Stimulated activated CD4-positive, alpha-beta T cell treated with anti-CD3 and anti-CD28 coated beads, Interleukin-1b, Interleukin-23, amount 100 ng/mL, for 48 hours (primary cell): ENCODE measurements at regions not wholly inside any gene's neighbourhood (a gene's known extent, or its start where the extent isn't known, plus 50 kb on each side); places are given as distances from the start of the nearest gene placed in this dataset.

ENCODE experiments used
- DNase-seq: peaks from one replicate; pipeline ENCODE4 v3.0.0-alpha.2; 2020

DNA sequence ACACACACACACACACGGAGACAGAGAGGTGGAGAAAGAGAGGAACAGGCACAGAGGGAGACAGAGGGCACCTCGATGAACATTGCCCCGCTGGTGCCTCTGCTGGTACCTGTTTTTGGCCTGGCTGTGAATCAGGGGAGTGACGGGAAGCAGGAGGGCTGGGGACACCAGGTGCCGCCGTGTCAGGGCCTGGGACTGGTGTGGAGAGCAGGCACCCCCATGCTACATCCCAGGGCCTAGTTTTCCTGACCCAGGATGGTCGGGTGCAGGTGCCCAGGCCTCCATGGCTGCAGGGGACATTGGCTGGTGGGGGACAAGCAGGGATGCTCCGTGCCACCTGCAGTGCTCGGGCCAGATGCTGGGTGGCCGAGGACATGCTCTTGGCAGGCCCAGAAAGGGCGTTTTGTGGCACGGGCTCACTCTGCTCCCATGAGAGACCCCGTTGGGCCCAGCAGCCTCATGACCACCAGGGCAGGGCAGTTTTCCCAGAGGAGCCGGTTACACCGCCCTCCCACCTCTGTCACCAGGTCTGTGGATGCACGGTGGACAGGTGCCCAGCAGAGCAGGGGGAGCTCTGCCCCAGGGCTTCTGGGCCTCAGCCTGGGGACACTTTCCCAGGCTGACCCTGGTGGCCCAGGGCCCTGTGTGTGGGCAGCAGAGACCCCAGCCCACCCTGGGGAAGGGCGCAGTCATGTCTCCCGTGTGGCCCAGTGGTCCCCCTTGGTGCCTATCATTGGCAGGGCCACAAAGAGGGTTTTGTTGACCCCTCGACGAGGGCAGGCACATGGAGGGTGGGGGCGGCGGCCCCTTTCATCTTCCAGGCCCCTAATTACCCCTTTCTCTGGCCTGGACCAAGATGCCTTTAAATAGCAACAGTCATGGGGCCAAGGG lies 207.5 kb upstream of the RTL1 start:
- DNase-seq = no peak

DNA sequence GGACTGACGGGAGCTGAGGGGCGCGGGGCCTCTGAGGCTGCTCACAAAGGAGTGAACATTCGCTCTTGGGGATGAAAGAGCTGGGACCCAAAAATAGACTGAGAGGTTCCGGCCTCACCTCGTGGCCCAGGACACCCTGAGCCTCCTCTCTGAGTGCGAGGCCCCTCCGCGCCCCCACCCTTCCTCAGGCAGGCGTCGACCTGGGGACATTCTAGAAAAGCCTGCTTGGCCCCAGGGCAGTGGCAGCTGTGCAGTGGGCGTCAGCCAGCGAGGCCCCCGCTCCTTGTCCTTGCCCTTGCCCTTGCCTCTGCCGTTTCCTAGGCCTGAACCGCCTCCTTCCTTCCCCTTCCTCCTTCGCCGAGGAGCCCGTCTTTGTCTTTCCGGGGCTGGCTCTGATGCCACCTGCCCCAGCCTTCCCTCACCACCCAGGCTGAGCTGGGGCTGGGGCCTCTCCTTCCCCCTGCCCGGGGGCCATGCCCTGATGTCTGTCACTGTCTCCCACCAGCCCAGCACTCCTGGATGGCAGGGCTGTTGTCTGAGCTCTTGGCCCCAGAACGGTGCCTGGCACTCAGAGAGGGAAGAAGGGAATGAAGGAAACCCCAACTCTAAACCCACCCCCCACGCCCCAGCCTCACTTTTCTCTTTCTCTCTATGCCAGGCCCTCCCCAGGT lies 208.2 kb upstream of the RTL1 start:
- DNase-seq = no peak

DNA sequence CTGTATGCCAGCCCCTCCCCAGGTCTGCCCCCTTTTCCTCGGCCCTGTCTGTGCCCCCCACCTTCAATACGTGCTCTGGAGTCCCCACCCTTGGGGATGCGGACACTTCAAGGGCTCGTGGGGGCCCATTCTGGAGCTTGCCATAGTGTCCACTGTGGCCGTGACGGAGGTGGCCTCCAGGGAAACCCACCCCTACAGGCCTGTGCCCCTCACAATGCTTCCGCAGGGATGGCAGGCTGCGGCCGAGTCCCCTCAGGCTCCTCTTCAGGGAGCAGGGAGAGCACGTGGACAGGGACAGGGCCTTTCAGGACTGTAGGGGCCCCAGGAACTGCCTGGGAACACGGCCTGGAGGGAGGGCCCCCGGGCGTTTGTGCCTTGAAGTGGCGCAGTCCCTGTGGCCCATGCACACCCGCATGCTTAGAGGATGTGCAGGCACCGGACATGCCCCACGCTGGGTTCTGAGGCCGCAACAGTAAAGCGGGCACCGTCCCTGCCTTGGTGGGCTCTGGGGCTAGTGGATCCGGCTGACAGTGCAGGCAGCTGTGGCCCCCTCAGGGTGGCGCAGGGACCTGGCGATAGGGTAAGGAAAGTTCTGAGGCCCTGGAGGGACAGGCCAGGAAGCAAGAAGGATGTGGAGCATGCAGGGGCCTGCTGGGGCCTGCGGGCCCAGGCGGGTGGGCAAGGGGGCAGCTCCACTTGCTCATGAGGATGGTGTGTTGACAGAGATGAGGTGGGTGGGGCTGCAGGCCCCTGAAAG lies 209.0 kb upstream of the RTL1 start:
- DNase-seq = no peak

DNA sequence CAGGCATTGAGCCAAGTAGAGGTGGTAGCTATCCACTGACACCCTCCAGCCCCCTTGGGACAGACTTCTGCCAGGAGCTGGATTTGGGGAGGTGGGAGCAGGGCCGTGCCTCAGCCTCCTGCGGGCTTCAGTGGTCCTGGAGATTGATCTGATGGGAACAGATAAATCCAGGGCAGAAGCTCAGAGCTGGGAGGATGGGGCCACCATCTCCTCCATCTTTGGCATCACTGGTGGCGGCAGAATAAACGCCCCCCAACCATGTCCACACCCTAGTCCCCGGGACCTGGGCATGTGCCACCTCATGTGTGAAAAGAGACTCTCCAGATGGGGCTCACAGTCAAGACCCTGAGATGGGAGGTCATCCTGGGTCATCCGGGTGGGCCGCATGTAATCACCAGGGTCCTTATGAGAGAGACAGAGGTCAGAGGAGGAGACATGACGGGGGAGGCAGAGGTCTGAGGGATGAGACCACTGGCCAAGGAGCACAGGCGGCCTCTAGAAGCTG lies 209.6 kb upstream of the RTL1 start:
- DNase-seq = no peak

DNA sequence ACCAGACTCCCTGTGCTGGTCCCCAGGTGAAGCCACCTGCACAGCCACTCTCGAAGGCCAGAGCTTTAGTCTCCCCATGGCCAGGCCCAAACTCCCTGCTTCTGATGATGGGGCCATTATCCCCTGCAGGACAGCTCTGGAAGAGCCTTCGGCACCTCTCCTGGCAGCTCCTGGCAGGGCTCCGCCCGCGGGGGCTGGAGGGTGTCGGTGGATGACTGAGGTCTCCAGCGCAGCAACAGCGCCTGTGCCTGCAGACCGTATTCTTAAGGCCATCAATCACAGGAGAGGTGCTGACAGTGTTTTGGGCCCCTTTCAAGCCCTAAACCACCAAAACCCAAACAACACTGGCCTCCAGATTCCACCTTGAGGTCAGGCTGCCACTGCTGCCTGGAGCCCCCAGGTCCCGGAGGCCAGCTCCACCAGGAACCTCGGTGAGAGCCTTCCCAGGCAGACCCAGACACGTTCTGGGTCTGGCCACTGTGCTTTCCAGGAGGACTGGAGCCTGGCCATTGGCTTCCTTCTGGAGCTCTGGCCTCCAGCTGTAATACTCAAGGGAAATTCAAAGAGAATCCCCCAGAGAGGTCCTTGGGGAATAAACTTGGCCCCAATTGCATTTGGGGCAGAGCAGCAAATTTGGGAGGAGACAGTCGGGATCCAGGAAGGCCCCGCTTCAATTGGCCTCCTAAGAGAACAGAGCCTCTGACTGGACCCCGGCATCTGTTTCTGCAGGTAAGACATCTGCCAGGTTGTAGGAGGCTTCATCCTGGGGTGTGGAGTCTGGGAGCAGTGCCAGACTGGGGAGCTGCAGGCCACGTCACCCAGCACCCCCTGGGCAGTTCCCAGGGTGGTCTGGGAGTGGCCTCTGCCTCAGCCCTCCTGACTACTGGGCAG lies 210.6 kb upstream of the RTL1 start:
- DNase-seq = no peak

DNA sequence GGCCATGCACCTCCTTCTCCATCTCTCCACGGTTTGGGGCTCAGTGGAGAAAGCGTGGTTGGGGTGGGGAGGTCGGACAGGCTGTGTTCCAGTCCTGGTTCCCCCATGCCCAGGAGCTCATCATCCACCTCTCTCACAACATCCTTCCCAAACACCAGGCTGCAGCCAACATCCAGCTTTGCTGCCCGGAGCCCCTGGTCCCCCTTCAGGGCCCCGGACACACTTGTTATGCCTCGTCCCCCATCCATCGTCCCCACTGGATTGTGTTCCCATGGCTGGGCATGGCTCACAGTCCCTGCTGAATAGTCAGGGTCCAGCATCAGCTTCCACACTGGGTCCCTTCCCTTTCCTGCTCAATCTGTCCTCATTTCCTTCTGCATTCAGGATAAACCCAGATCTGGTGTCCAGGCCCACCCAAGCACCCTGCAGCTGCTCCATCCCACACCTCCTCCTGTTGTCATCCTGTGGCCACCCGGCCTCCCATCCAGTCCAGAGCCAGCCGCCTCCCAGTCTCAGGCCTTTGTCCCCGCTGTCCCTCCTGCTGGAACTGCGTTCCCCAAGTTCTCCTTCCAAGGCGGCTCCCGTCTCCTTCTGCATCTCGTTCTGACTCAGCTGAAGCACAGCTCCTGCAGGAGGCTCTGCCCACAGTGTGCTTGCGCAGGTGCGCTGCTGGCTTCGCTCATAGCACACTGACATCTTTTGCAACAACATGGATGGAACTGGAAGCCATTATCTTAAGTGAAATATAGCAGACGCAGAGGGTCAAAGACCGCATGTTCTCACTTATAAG lies 211.4 kb upstream of the RTL1 start:
- DNase-seq = no peak

DNA sequence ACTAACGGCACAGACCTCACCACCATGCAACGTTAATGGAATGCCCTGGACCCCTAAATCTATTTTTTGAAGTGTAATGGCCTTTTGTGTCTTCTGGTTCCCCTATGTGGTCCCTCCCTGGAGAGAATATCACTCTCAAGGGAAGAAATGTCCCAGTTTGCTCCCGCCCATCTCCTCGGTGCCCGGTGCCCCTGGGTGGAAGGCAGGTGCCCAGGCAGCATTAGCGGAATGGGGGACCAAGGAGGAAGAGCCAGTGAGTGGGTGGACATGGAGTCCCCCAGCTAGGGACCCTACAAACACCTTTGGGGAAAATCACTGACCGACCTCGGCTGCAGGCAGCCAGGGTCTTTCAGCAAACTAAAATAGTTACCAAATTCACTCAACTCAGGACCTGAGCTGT lies 212.1 kb upstream of the RTL1 start:
- DNase-seq = no peak

DNA sequence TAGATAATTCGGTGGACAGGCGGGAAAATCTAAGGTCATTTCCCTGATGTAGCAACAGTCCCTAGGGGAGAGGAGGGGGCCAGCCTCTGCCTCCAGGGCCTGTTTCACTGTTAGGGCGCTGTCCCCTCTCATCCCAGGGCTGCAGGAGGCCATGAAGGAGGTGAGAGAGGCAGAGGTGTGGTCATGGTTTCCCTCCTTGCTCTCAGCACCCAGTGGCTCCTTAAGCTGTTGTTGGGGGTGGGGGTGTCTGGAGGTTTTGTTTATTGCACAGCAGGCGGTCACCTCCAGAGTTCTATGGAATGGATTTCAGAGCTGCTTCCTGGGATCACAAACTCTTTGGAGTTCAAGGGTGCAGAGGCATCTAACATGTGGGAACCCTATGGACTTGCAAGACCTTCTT lies 212.5 kb upstream of the RTL1 start:
- DNase-seq = no peak

DNA sequence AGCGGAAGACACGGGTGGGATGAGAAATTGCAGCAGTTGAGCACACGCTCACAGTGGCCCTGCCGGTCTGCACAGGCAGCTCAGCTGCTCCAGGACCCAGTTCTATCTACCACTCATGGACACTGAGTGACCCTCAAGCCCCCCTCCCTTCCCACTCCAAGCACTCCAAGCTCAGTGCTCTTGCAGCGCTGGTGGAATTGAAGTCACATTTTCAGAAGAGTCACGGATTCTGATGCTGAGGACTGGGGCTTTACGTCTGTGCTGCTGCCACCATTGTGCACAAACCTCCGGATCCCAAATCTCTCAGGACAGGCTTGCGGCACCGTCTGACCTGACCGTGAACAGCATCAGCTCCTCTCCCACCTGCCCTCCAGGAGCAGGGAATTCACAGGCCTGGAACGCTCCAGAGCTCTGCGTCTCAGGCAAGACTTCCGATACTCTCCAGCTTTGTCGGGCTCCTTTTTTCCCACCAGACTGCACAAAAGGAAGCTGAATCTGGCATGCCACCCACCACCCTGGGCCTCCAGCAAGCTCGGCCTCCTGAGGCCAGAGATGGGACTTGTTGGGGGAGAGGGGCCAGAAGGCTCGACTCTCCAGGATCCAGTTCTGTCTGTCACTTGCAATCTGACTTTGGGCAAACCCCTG lies 213.1 kb upstream of the RTL1 start:
- DNase-seq = no peak

DNA sequence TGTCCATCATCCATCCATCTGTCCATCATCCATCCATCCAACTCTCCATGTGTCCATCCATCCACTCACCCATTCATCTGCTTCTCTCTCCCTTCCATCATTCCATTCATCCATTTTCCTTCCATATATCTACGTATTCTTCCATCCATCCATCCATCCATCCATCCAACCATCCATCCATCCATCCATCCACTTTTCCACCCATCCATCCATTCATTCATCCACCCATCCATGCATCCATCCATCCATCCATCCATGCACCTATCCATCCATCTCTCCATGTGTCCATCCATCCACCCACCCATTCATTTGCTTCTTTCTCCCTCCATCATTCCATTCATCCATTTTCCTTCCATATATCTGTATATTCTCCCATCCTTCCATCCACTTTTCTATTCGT lies 214.0 kb upstream of the RTL1 start:
- DNase-seq = no peak

DNA sequence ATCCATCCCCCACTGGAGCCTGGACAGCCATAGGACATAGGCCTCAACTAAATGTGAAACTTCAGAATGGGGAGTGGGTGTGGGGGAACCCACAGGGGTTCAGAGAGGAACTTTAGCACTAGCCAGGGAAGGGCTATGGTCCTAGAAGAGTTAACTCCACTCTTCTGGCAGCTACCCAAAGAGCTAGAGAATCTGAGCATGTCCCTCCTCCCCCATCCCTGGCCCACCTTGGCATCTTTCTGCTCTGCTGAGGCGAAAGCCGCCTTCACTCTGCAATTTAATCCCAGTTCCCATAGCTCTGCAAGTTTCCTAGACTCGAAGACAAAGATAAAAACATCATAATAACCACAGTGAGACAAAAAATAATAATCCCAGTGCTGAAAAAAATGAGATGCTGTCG lies 214.7 kb upstream of the RTL1 start:
- no peak for DNase-seq

DNA sequence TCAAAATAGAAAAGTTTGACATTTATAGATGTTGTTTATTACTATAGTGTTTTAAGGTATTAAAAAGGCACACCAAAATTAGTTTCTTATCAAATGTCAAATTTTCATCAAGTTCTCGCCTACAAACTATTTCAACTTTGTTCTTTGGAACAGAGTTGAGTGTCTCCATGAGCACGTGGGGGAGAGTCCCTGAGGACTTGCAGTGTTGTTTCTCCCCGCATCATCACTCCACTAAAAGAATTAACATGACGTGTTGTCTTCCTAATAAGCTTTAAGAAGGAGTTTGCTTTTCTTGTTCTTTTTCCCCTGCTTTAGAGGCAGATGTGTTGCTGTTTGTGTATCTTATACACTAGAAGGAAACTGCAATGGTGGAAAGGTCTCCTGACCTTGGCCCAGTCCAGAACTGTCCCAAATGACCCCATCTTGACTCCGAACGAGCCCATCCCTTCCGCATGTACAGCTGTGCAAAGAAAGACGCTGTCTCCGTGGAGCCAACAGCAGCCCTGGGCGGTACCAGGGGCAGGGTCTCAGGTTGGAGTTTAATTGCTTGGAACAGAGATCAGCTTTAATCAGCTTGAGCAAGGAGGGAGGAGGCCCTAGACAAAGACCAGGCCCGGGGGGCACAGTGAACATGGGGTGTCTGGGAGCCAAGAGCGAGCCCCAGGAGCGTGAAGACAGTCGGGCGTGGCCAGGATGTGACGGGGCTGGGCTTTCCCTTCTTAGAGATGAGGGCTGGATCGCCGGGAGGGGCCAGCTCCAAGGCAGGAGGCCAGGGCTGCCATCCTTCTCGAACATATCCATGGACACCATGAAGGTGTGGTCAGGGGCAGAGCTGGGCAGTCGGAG lies 215.4 kb upstream of the RTL1 start:
- DNase-seq = no peak

DNA sequence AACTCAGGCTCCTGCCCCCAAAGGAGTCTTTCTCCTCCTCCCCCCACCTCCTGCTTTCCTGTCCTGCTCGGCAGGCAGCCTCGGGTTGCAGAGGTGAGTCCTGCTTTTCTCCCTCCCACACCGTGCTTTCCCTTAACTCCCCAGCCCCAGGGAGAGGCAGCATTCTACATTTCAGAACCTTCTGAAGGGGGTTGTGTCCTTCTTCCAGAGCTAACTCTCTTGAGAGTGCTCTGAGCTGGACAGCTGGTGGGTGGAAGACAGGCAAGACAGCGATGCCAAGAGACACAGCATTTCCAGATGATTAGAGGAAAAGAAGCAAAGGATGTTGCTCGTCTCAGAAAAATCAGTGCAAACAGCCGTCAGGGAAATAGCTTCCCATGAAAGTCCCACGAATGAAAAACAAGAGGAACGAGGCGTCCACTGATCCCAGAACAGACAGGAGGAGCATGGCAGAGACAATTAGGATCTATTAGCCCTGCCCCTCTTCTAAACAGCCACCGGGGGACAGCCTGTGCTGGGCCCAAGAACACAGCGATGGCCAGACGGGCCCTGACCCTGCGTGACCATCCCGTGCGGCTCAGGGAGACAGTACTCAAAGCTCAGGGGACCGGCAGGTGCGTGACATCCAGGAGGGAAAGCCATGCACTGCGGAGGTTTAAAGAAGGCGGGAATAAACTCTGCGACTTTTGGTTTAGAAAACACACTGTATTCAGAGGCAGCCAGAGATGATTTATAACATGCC lies 216.5 kb upstream of the RTL1 start:
- DNase-seq = no peak

DNA sequence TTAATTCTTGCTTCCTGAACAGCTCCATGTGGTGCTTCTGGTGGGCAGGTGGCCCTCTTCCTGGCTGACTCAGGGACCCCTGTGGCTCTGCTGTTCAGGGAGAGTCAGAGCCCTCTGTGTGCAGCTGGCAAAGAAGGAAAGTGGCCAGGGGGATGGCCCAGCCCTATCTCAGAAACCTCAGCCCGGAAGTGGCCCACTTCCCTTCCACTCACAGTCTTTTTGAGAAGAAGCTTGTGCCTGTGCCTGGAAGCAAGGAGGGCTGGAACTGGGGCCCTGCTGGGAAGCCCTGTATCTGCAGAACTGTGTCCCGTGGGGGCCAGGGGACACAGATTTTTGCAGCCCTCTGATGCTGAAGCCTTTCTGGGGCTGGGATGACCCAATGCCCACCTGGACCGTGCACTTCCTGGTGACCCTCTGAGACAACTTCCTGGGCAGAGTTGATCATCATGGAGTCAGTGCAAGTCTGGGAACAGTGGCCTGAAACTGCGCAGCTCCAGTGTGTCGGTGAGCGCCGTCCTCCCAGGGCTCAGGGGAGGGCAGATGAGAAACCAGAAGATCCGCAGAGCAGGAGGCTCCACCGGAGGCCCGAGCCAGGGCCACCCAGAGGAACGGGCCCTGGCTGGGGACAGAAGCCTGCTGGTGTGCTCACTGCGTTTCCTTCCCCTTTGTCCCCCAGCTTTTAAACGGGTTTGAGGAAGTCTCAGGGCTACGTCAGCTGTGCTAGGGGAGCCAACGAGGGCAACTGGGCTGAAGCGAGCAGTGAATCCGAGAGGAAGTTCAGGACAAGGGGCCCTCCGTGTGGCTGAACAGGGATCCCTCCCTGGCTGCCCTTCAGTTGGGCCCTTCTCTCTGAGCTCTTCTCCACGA lies 217.4 kb upstream of the RTL1 start:
- peak; percentile 16 for DNase-seq

DNA sequence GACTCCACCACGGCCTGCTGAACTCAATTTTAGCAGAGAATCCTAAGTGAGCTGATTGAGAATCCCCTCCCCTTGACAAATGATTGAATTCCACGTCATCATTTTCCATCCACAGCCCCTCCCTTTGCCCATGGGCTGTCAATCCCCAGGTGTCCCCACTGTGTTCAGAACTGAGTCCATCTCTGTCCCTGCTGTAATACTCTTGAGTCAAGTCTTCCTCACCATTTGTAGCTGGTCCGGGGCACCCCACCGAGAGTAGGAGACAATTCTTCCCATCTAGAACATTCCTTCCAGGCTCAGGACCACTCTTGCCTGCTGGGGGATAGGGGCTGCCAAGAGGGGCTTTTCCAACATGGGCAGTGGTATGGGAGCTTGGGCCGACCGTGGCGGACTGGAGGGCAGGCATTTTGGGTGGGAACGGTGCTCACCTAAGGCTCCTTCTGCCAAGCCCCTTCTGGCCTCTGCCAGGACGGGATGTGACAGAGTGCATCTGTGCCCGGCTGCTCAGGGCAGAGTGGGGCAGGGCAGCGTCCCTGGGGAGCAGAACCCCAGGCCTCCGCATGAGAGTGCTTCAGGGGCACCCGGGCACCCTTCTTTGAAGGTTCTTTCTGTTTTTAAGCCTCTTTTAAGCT lies 218.1 kb upstream of the RTL1 start:
- DNase-seq = no peak

DNA sequence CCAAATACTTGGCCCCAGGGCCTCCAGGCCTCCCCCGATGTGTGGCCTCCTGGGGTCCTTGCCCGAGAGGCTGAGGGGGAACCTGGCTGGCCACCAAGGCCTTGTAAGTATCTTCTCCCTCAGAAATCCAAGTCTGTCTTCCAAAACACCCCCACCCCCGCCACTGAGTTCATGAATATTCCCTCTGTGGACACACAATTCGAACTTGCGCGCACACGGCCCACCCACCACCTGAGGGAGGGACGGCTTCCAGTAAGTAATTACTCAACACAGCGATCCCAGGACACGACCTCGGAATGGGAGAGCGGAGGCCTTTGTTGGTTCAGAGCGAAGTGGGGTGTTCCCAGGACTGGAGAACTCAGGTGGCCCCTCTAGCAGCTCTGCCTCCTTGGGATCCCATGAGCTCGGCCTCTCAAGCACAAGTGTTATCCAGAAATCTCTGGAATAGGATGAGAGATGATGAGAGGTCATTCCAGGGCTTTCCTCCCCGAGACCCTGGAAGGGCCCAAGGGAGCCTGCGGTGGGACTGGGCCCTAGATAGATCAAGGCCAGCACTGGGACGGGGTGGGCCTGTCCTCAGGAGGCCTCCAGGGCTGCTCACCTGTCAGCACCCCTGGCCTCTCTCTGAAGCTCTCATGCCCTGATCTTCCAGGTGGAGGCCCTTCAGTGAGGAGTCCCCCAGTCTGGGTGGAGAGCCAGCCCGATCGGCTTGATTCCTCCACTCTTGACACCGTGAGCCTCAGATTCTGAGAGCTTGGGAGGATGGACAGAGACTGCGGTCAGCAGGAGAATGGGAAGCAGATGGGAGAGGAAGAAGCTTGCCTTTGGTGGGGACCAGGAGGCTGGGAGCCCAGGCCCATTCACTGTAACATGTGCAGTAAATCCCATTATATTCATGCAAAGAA lies 219.0 kb upstream of the RTL1 start:
- DNase-seq = no peak
